ENCODE measurements at regions not wholly inside any gene's neighbourhood (a gene's known extent, or its start where the extent isn't known, plus 50 kb on each side); places are given as distances from the start of the nearest gene placed in this dataset.

- TF ChIP-seq POLR2A (IDR thresholded peaks at IDR 0.05; ENCODE audit: low read depth, low read length) (no peak), POLR2AphosphoS5 (IDR thresholded peaks at IDR 0.05; ENCODE audit: low read depth, low read length) (no peak), POU2F2 (IDR thresholded peaks at IDR 0.05; ENCODE audit: low read depth, low read length) (no peak), PAX5 (IDR thresholded peaks at IDR 0.05; ENCODE audit: insufficient read depth, low read length, severe bottlenecking) (no peak), TAF1 (IDR thresholded peaks at IDR 0.05; ENCODE audit: low read depth, low read length) (no peak)
These were observed 160.2 kb downstream of the BTBD3 start for GRCh38 chr20:12077875-12078274.

Data from GM12891 (cell line).